ENCODE measurements at regions not wholly inside any gene's neighbourhood (a gene's known extent, or its start where the extent isn't known, plus 50 kb on each side); places are given as distances from the start of the nearest gene placed in this dataset.

DNA sequence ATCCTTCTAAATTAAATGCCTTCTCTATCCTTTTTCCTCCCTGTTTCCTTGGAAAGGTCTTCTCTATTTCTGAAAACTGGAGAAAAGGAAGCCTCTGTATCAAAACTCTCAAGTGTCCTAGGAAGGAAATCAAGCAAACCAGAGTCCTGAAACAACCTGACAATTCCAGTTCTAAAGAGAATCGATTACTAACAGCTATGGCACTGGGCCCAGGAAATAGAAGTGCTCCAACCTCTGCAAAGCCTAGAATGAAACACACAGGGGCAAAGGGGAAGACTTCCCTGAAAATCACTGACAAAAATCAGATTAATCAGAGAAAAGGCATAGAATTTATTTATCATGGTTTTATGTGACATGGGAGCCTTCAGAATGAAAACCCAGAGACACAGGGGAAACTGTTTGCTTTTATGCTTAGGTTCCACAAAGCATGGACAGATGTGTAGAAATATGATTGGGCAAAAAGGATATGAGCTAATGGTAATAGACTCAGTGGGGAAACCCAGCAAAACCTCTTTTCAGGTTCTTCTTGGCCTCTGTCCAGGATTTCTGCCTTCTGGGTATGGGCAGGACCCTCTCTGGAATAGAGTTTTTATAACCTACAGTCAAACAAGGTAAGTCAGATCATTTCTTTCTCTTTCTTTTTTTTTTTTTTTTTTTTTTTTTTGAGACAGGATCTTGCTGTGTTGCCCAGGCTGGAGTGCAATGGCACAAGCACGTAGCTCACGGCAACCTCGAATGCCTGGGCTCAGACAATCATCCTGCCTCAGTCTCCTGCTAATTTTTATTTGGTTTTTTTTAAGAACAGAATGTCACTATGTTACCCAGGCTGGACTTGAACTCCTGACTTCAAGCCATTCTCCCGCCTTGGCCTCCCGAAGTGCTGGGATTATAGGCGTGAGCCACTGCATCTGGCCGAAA is 91.7 kb downstream of the CD24 start (continued):
- TF ChIP-seq, protein P1, sequence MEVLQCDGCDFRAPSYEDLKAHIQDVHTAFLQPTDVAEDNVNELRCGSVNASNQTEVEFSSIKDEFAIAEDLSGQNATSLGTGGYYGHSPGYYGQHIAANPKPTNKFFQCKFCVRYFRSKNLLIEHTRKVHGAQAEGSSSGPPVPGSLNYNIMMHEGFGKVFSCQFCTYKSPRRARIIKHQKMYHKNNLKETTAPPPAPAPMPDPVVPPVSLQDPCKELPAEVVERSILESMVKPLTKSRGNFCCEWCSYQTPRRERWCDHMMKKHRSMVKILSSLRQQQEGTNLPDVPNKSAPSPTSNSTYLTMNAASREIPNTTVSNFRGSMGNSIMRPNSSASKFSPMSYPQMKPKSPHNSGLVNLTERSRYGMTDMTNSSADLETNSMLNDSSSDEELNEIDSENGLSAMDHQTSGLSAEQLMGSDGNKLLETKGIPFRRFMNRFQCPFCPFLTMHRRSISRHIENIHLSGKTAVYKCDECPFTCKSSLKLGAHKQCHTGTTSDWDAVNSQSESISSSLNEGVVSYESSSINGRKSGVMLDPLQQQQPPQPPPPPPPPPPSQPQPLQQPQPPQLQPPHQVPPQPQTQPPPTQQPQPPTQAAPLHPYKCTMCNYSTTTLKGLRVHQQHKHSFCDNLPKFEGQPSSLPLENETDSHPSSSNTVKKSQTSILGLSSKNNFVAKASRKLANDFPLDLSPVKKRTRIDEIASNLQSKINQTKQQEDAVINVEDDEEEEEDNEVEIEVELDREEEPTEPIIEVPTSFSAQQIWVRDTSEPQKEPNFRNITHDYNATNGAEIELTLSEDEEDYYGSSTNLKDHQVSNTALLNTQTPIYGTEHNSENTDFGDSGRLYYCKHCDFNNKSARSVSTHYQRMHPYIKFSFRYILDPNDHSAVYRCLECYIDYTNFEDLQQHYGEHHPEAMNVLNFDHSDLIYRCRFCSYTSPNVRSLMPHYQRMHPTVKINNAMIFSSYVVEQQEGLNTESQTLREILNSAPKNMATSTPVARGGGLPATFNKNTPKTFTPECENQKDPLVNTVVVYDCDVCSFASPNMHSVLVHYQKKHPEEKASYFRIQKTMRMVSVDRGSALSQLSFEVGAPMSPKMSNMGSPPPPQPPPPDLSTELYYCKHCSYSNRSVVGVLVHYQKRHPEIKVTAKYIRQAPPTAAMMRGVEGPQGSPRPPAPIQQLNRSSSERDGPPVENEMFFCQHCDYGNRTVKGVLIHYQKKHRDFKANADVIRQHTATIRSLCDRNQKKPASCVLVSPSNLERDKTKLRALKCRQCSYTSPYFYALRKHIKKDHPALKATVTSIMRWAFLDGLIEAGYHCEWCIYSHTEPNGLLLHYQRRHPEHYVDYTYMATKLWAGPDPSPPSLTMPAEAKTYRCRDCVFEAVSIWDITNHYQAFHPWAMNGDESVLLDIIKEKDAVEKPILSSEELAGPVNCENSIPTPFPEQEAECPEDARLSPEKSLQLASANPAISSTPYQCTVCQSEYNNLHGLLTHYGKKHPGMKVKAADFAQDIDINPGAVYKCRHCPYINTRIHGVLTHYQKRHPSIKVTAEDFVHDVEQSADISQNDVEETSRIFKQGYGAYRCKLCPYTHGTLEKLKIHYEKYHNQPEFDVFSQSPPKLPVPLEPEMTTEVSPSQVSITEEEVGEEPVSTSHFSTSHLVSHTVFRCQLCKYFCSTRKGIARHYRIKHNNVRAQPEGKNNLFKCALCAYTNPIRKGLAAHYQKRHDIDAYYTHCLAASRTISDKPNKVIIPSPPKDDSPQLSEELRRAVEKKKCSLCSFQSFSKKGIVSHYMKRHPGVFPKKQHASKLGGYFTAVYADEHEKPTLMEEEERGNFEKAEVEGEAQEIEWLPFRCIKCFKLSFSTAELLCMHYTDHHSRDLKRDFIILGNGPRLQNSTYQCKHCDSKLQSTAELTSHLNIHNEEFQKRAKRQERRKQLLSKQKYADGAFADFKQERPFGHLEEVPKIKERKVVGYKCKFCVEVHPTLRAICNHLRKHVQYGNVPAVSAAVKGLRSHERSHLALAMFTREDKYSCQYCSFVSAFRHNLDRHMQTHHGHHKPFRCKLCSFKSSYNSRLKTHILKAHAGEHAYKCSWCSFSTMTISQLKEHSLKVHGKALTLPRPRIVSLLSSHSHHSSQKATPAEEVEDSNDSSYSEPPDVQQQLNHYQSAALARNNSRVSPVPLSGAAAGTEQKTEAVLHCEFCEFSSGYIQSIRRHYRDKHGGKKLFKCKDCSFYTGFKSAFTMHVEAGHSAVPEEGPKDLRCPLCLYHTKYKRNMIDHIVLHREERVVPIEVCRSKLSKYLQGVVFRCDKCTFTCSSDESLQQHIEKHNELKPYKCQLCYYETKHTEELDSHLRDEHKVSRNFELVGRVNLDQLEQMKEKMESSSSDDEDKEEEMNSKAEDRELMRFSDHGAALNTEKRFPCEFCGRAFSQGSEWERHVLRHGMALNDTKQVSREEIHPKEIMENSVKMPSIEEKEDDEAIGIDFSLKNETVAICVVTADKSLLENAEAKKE (CRISPR knock-in tag; IDR thresholded peaks at IDR 0.05), result no peak

DNA sequence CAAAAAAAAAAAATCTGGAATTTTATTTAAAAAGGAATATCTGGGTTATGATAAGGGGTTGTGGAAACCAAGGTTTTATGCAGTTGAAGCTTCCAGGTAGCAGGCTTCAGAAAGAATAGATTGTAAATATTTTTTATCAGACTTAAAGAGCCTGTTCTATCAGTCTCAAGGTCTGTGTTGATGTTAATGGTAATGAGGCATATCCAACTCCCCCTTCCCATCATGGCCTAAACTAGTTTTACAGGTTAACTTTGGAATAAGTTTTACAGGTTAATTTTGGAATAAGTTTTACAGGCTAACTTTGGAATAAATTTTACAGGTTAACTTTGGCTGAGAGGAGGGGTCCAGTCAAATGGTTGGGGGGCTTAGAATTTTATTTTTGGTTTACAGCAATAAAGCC is 92.4 kb downstream of the CD24 start:
- peaks cover 9% of the 10 kb centered on the region for H3K36me3 Mint-ChIP-seq (ENCODE audit: low read depth)
- peaks cover 34% of the 10 kb centered on the region for H3K4me1 ChIP-seq (ENCODE audit: insufficient read depth)
- H3K36me3 ChIP-seq (ENCODE audit: insufficient read depth), result peaks cover 4% of the 10 kb centered on the region; the same call in 1 of the 2 replicates
- no peak overlapping the region for H2AFZ ChIP-seq
- no peak overlapping the region for H3K27ac Mint-ChIP-seq
- H3K27ac ChIP-seq (ENCODE audit: low read depth), result no peak overlapping the region
- no peak overlapping the region for H3K4me3 ChIP-seq
- peaks cover 3% of the 10 kb centered on the region; the same call in 1 of the 2 replicates for H3F3A ChIP-seq (replicated peaks; ENCODE audit: low read depth)
- H3K9me3 Mint-ChIP-seq, result peaks cover 5% of the 10 kb centered on the region
- no peaks in the 10 kb centered on the region for H3K27me3 ChIP-seq (ENCODE audit: insufficient read depth)
- no peak overlapping the region for H3K4me2 ChIP-seq
- ATAC-seq (no peak), DNase-seq (ENCODE audit: low spot score) (no peak)
- no peaks in the 10 kb centered on the region for H3K79me2 ChIP-seq (replicated peaks; ENCODE audit: insufficient read depth)
- H3K4me1 Mint-ChIP-seq, result peaks cover 37% of the 10 kb centered on the region
- H3K4me3 Mint-ChIP-seq, result no peak overlapping the region
- H4K20me1 ChIP-seq (replicated peaks; ENCODE audit: insufficient read depth), result no peaks in the 10 kb centered on the region
- H3K27me3 Mint-ChIP-seq (ENCODE audit: insufficient read depth, low read depth, poor library complexity), result peaks cover 1% of the 10 kb centered on the region
- H3K9me2 ChIP-seq (ENCODE audit: insufficient read depth), result 0 out of 2 replicates have a peak, but pooled peaks cover 6% of the 10 kb centered on the region
- TF ChIP-seq JUNB (IDR thresholded peaks at IDR 0.05; ENCODE audit: unreplicated experiment) (no peak), REST (IDR thresholded peaks at IDR 0.05; ENCODE audit: unreplicated experiment) (no peak), NANOG (IDR thresholded peaks at IDR 0.05; ENCODE audit: borderline replicate concordance) (no peak)
- TF ChIP-seq, protein P1 (CRISPR knock-in tag; IDR thresholded peaks at IDR 0.05), result no peak

All from GM23338 (cell line).